ENCODE measurements at regions not wholly inside any gene's neighbourhood (a gene's known extent, or its start where the extent isn't known, plus 50 kb on each side); places are given as distances from the start of the nearest gene placed in this dataset.

GRCh38 chr12:75600146-75600545, 88.7 kb upstream of the KRR1 start:
- DNase-seq (ENCODE audit: low spot score) = no peak

GRCh38 chr12:75599061-75599460, 87.7 kb upstream of the KRR1 start:
- no peak for DNase-seq (ENCODE audit: low spot score)

- DNase-seq (ENCODE audit: low spot score) = no peak
These were observed 85.0 kb upstream of the KRR1 start for GRCh38 chr12:75596406-75596805.

- DNase-seq (ENCODE audit: low spot score) = no peak
These were observed 81.4 kb upstream of the KRR1 start for GRCh38 chr12:75592638-75593335.

- no peak for DNase-seq (ENCODE audit: low spot score)
These were observed 80.7 kb upstream of the KRR1 start for GRCh38 chr12:75592086-75592485.

GRCh38 chr12:75591628-75592027, 80.2 kb upstream of the KRR1 start:
- DNase-seq (ENCODE audit: low spot score) = no peak

- DNase-seq (ENCODE audit: low spot score) = no peak
These were observed 78.4 kb upstream of the KRR1 start for GRCh38 chr12:75589801-75590200.

GRCh38 chr12:75587340-75588106, 76.1 kb upstream of the KRR1 start:
- no peak for DNase-seq (ENCODE audit: low spot score)

GRCh38 chr12:75585330-75585729, 73.9 kb upstream of the KRR1 start:
- DNase-seq (ENCODE audit: low spot score) = peak; percentile 61

- no peak for DNase-seq (ENCODE audit: low spot score)
These were observed 71.9 kb upstream of the KRR1 start for GRCh38 chr12:75583355-75583754.

- no peak for DNase-seq (ENCODE audit: low spot score)
These were observed 70.1 kb upstream of the KRR1 start for GRCh38 chr12:75581515-75581914.

- no peak for DNase-seq (ENCODE audit: low spot score)
These were observed 68.1 kb upstream of the KRR1 start for GRCh38 chr12:75579552-75579951.

GRCh38 chr12:75578546-75578945, 67.1 kb upstream of the KRR1 start:
- DNase-seq (ENCODE audit: low spot score) = no peak

- DNase-seq (ENCODE audit: low spot score) = no peak
These were observed 66.4 kb upstream of the KRR1 start for GRCh38 chr12:75577812-75578211.

GRCh38 chr12:75571656-75572205, 60.3 kb upstream of the KRR1 start:
- DNase-seq (ENCODE audit: low spot score) = peak; percentile 39

GRCh38 chr12:75571204-75571603, 59.8 kb upstream of the KRR1 start:
- no peak for DNase-seq (ENCODE audit: low spot score)

GRCh38 chr12:75568801-75569200, 57.4 kb upstream of the KRR1 start:
- DNase-seq (ENCODE audit: low spot score) = no peak

GRCh38 chr12:75568393-75568792, 57.0 kb upstream of the KRR1 start:
- DNase-seq (ENCODE audit: low spot score) = no peak

GRCh38 chr12:75565795-75566194, 54.4 kb upstream of the KRR1 start:
- no peak for DNase-seq (ENCODE audit: low spot score)

- no peak for DNase-seq (ENCODE audit: low spot score)
These were observed 53.4 kb upstream of the KRR1 start for GRCh38 chr12:75564852-75565251.

- peak; percentile 15 for DNase-seq (ENCODE audit: low spot score)
These were observed 53.0 kb upstream of the KRR1 start for GRCh38 chr12:75564398-75564797.

- no peak for DNase-seq (ENCODE audit: low spot score)
These were observed 51.9 kb upstream of the KRR1 start for GRCh38 chr12:75563351-75563750.

GRCh38 chr12:75561921-75562320, 50.5 kb upstream of the KRR1 start:
- no peak for DNase-seq (ENCODE audit: low spot score)

Measured in kidney tubule cell (primary cell).